OCI-LY7 (cell line): ENCODE measurements at regions not wholly inside any gene's neighbourhood (a gene's known extent, or its start where the extent isn't known, plus 50 kb on each side); places are given as distances from the start of the nearest gene placed in this dataset.

Experiments
- EZH2phosphoT487 ChIP-seq: fragments of 200-600 bp; sonication (generic); IDR thresholded peaks from 2 replicates; pipeline ENCODE4 v1.6.1; 2018; ENCODE audit warnings: low read depth, borderline replicate concordance, mild to moderate bottlenecking, mixed run types, antibody characterized with exemption, low read length, moderate library complexity, mixed read lengths
- TF ChIP-seq, protein P1 (sequence below): fragments of 200-600 bp; sonication (generic); conservative IDR thresholded peaks from 2 replicates; pipeline ENCODE4 v1.5.1; 2014; ENCODE audit warnings: mild to moderate bottlenecking, antibody characterized with exemption, low read length, moderate library complexity, mixed read lengths

DNA sequence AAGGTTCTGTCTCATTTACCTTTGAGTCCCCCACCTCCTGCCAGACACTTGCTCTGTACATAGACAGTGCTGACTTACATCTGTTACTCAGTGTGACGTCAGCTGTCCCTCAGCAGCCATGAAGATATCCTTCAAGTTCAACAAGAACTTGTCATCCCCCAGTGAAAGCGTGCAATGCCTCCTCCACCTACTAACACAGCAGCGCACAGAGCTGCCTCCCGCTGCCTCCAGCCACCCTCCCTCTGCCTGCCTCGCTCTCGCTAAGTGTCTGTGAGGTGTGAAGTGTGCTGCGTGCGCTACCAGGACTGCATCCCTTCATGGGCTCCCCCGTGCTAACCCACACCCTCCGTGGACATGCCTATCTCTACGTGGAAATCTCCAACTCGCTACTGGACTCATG is 621.4 kb downstream of the BRD1 start:
- no peak for TF ChIP-seq EZH2phosphoT487
- TF ChIP-seq, protein P1, sequence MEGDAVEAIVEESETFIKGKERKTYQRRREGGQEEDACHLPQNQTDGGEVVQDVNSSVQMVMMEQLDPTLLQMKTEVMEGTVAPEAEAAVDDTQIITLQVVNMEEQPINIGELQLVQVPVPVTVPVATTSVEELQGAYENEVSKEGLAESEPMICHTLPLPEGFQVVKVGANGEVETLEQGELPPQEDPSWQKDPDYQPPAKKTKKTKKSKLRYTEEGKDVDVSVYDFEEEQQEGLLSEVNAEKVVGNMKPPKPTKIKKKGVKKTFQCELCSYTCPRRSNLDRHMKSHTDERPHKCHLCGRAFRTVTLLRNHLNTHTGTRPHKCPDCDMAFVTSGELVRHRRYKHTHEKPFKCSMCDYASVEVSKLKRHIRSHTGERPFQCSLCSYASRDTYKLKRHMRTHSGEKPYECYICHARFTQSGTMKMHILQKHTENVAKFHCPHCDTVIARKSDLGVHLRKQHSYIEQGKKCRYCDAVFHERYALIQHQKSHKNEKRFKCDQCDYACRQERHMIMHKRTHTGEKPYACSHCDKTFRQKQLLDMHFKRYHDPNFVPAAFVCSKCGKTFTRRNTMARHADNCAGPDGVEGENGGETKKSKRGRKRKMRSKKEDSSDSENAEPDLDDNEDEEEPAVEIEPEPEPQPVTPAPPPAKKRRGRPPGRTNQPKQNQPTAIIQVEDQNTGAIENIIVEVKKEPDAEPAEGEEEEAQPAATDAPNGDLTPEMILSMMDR = no peak
